Hepatocyte (in vitro differentiated cells): ENCODE measurements at regions not wholly inside any gene's neighbourhood (a gene's known extent, or its start where the extent isn't known, plus 50 kb on each side); places are given as distances from the start of the nearest gene placed in this dataset.
"Not testable (repeated sequence)": the region's sequence is repeated elsewhere in the genome, so short reads cannot be mapped to it uniquely, and the experiment has no call there.

Experiments used
- DNase-seq: peaks from one replicate; pipeline ENCODE4 v3.0.0-alpha.2; 2016; ENCODE audit warnings: low spot score
- H2AFZ ChIP-seq: fragments of 200-600 bp; sonication (generic); 2 replicates; pipeline ENCODE4 v1.6.0; 2016; ENCODE audit warnings: antibody characterized with exemption, mild to moderate bottlenecking
- H3K27ac ChIP-seq: fragments of 200-600 bp; sonication (generic); 2 replicates; pipeline ENCODE4 v1.5.1; 2016; ENCODE audit warnings: mild to moderate bottlenecking
- H3K27me3 ChIP-seq: fragments of 200-600 bp; sonication (generic); 2 replicates; pipeline ENCODE4 v1.6.1; 2016
- H3K36me3 ChIP-seq: fragments of 200-600 bp; sonication (generic); replicated peaks from 2 replicates; pipeline ENCODE4 v1.5.1; 2016; ENCODE audit warnings: low read depth; ENCODE audit not compliant: insufficient read depth
- H3K4me1 ChIP-seq: fragments of 200-600 bp; sonication (generic); 2 replicates; pipeline ENCODE4 v1.5.1; 2016; ENCODE audit warnings: mild to moderate bottlenecking, moderate library complexity; ENCODE audit not compliant: insufficient read depth
- H3K4me2 ChIP-seq: fragments of 200-600 bp; sonication (generic); 2 replicates; pipeline ENCODE4 v1.6.0; 2016
- H3K4me3 ChIP-seq: fragments of 200-600 bp; sonication (generic); 2 replicates; pipeline ENCODE4 v1.5.1; 2016; ENCODE audit warnings: mild to moderate bottlenecking
- H3K79me2 ChIP-seq: fragments of 200-600 bp; sonication (generic); 2 replicates; pipeline ENCODE4 v1.6.0; 2017; ENCODE audit warnings: mild to moderate bottlenecking
- H3K9me2 ChIP-seq: fragments of 200-600 bp; sonication (generic); replicated peaks from 2 replicates; pipeline ENCODE4 v1.6.0; 2017; ENCODE audit warnings: mild to moderate bottlenecking; ENCODE audit not compliant: insufficient read depth
- H3K9me3 ChIP-seq: fragments of 200-600 bp; sonication (generic); 2 replicates; pipeline ENCODE4 v1.5.1; 2016; ENCODE audit warnings: low read depth, mild to moderate bottlenecking
- H4K20me1 ChIP-seq: fragments of 200-600 bp; sonication (generic); 2 replicates; pipeline ENCODE4 v1.6.0; 2016; ENCODE audit warnings: mild to moderate bottlenecking; ENCODE audit not compliant: insufficient read depth, poor library complexity, severe bottlenecking
- EZH2 ChIP-seq: fragments of 200-600 bp; sonication (generic); IDR thresholded peaks from 2 replicates; pipeline ENCODE4 v1.6.1; 2016; ENCODE audit warnings: antibody characterized with exemption, mild to moderate bottlenecking, borderline replicate concordance
- EZH2phosphoT487 ChIP-seq: fragments of 200-600 bp; sonication (generic); IDR thresholded peaks from one replicate; pipeline ENCODE4 v1.6.1; 2018; ENCODE audit warnings: antibody characterized with exemption, mild to moderate bottlenecking, low read depth, moderate library complexity; ENCODE audit not compliant: unreplicated experiment, severe bottlenecking
- WGBS: methylation state at CpG from one replicate; pipeline ENCODE4 v1.1.6; 2016; ENCODE audit warnings: low lambda C conversion rate; ENCODE audit errors: missing lambda C conversion rate; 5-methylcytosine and 5-hydroxymethylcytosine counted together
- TF ChIP-seq, protein P1 (sequence below): fragments of 200-600 bp; sonication (generic); IDR thresholded peaks from 2 replicates; pipeline ENCODE4 v1.5.1; 2016; ENCODE audit warnings: antibody characterized with exemption, mild to moderate bottlenecking; ENCODE audit not compliant: poor library complexity

DNA sequence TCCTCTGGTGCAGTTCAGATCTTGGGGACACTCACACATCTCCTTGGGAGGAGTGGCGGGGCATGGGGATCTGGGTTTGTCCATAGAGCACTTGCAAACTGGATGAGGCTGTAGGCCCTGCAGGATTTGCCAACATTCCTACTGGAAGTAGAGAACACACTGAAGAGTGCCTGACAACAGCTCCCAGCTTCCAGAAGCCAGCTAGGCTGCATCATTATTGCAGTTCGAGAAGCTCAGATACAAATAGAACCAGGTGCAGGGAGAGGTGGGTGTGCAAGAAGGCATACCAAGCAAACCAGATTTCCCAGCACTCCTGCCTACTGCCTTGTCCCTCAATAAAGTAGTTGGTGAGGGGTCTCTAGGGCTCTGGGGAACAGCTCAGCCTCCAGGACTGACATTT lies 52.5 kb downstream of the RHOB start:
- no peaks in the 10 kb centered on the region for H3K27me3 ChIP-seq
- no peak for DNase-seq
- no peak overlapping the region for H3K4me3 ChIP-seq
- H3K27ac ChIP-seq = no peak overlapping the region
- TF ChIP-seq EZH2 (no peak), EZH2phosphoT487 (no peak)
- TF ChIP-seq, protein P1, sequence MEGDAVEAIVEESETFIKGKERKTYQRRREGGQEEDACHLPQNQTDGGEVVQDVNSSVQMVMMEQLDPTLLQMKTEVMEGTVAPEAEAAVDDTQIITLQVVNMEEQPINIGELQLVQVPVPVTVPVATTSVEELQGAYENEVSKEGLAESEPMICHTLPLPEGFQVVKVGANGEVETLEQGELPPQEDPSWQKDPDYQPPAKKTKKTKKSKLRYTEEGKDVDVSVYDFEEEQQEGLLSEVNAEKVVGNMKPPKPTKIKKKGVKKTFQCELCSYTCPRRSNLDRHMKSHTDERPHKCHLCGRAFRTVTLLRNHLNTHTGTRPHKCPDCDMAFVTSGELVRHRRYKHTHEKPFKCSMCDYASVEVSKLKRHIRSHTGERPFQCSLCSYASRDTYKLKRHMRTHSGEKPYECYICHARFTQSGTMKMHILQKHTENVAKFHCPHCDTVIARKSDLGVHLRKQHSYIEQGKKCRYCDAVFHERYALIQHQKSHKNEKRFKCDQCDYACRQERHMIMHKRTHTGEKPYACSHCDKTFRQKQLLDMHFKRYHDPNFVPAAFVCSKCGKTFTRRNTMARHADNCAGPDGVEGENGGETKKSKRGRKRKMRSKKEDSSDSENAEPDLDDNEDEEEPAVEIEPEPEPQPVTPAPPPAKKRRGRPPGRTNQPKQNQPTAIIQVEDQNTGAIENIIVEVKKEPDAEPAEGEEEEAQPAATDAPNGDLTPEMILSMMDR = no peak
- no peaks in the 10 kb centered on the region for H3K79me2 ChIP-seq
- H3K4me1 ChIP-seq = peaks cover 3% of the 10 kb centered on the region
- no peaks in the 10 kb centered on the region for H3K9me3 ChIP-seq
- 94% methylated on average over 2 of the region's 2 CpGs for WGBS
- no peak overlapping the region for H3K4me2 ChIP-seq
- no peak overlapping the region for H2AFZ ChIP-seq
- H3K9me2 ChIP-seq = no peaks in the 10 kb centered on the region
- no peaks in the 10 kb centered on the region for H3K36me3 ChIP-seq
- H4K20me1 ChIP-seq = no peaks in the 10 kb centered on the region

DNA sequence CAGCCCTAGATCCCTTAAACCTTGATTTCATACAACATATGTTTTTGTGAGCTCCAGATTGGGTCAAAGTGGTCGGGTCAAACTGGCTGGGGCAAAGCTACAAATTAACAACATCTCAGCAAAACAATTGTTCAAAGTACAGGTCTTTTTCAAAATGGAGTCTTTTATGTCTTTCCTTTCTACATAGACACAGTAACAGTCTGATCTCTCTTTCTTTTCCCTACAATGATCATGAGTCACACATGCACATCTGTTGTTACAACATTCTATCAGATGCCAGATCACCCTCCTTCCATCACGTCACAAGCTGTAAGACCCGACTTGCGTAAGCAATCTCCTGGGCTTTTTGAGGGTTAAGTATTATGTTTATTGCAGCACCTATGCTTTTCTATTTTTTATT lies 55.1 kb downstream of the RHOB start:
- 72% methylated on average over 4 of the region's 4 CpGs for WGBS

DNA sequence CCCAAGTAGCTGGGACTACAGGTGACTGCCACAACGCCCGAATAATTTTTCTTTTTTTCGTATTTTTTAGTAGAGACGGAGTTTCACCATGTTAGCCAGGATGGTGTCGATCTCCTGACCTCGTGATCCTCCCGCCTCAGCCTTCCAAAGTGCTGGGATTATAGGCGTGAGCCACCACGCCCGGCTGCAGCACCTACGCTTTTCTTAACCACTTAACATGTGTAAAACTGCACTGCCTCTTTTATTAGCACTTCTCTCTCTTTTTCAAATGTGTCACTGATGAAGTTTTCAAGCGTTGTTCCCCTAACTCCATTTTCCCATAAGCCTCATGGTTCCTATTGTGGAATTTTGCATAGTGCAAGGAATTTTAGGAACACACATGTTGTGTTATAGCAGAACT lies 55.6 kb downstream of the RHOB start:
- H3K4me3 ChIP-seq, H3K9me3 ChIP-seq, H2AFZ ChIP-seq, H3K36me3 ChIP-seq, H3K4me1 ChIP-seq, H3K27ac ChIP-seq, H4K20me1 ChIP-seq, H3K79me2 ChIP-seq, H3K4me2 ChIP-seq, H3K9me2 ChIP-seq, H3K27me3 ChIP-seq, DNase-seq: not testable (repeated sequence)
- WGBS = 94% methylated on average over 11 of the region's 12 CpGs

More for the DNA sequence above, 55.1 kb downstream of the RHOB start:
- Histone ChIP-seq H2AFZ (no peak overlapping the region), H3K9me3 (no peaks in the 10 kb centered on the region), H3K36me3 (no peaks in the 10 kb centered on the region), H3K27me3 (no peaks in the 10 kb centered on the region), H3K9me2 (no peaks in the 10 kb centered on the region), H4K20me1 (no peaks in the 10 kb centered on the region), H3K4me2 (no peak overlapping the region), H3K27ac (peak overlapping the region; percentile 69), H3K4me1 (peaks cover 3% of the 10 kb centered on the region), H3K4me3 (no peak overlapping the region), H3K79me2 (no peaks in the 10 kb centered on the region)
- peak; percentile 54 for DNase-seq
- TF ChIP-seq, protein P1 = no peak
- no peak for TF ChIP-seq EZH2
- no peak for TF ChIP-seq EZH2phosphoT487

DNA sequence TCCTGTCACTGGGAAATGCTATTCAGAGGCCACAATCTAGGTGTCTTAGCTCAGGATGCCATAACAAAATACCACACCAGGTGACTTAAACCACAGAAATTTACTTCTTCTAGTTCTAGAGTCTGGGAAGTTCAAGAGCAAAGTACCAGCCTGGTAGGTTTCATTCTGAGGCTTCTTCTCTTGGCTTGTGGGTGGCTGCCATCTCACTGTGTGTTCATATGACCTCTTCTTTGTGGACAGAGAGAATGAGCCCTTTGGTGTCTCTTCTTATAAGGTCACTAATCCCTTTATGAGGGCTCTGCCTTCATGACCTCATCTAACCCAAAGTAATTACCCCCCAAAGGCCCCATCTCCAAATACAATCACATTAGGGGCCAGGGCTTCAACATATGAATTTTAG lies 57.3 kb downstream of the RHOB start:
- no peak for TF ChIP-seq EZH2
- TF ChIP-seq, protein P1 = no peak
- TF ChIP-seq EZH2phosphoT487 = no peak
- DNase-seq = no peak
- Histone ChIP-seq H3K4me3 (no peak overlapping the region), H4K20me1 (no peaks in the 10 kb centered on the region), H3K27ac (no peak overlapping the region), H3K4me2 (no peak overlapping the region), H3K27me3 (no peaks in the 10 kb centered on the region), H2AFZ (no peak overlapping the region), H3K36me3 (no peaks in the 10 kb centered on the region), H3K4me1 (peaks cover 3% of the 10 kb centered on the region), H3K79me2 (no peaks in the 10 kb centered on the region), H3K9me3 (no peaks in the 10 kb centered on the region), H3K9me2 (no peaks in the 10 kb centered on the region)
